Progenitor cell of endocrine pancreas (in vitro differentiated cells): ENCODE measurements at regions not wholly inside any gene's neighbourhood (a gene's known extent, or its start where the extent isn't known, plus 50 kb on each side); places are given as distances from the start of the nearest gene placed in this dataset.

Experiments
- DNase-seq: peaks from one replicate; pipeline ENCODE4 v3.0.0; 2021; ENCODE audit warnings: low spot score; ENCODE audit not compliant: unreplicated experiment
- H3K27ac Mint-ChIP-seq: 2 replicates; pipeline ENCODE4 v1.8.0; 2021; ENCODE audit warnings: mild to moderate bottlenecking, moderate library complexity, mixed read lengths
- H3K27me3 Mint-ChIP-seq: 2 replicates; pipeline ENCODE4 v1.8.0; 2021; ENCODE audit warnings: mixed read lengths
- H3K36me3 Mint-ChIP-seq: 2 replicates; pipeline ENCODE4 v1.8.0; 2022; ENCODE audit warnings: mixed read lengths; ENCODE audit not compliant: insufficient read depth
- H3K4me1 Mint-ChIP-seq: 2 replicates; pipeline ENCODE4 v1.8.0; 2021; ENCODE audit warnings: low read depth, mixed read lengths
- H3K4me3 Mint-ChIP-seq: 2 replicates; pipeline ENCODE4 v1.8.0; 2021; ENCODE audit warnings: low read depth, mild to moderate bottlenecking, moderate library complexity, mixed read lengths
- H3K9me3 Mint-ChIP-seq: 2 replicates; pipeline ENCODE4 v1.8.0; 2021; ENCODE audit warnings: low read depth, mixed read lengths
- TF ChIP-seq, protein P1 (sequence below): fragments of 200-600 bp; sonication (generic); IDR thresholded peaks from one replicate; pipeline ENCODE4 v1.5.0; 2021; ENCODE audit warnings: antibody characterized with exemption, mild to moderate bottlenecking; ENCODE audit not compliant: unreplicated experiment

DNA sequence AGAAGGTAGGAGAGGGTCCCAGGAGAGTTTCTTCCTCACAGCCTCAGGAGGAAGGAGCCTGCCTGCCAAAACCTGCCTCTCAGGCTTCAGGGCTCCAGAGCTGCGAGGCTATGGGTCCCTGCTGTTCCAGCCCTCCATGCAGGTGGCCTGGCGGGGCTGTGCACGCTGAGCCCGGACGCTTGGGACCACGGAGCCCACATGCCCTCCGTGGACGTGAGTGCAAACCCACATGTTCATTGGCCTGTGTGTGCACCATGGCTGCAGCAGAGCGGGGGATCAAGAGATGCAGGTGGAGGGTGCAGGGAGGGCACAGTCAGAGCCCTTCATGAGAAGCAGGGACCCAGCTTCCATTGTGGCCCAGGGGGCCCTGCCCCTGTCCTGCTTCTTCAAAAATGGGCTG, 287.3 kb downstream of the IRX2 start:
- Mint-ChIP-seq H3K36me3 (no peaks in the 10 kb centered on the region), H3K4me1 (no peaks in the 10 kb centered on the region), H3K27ac (no peak overlapping the region)

DNA sequence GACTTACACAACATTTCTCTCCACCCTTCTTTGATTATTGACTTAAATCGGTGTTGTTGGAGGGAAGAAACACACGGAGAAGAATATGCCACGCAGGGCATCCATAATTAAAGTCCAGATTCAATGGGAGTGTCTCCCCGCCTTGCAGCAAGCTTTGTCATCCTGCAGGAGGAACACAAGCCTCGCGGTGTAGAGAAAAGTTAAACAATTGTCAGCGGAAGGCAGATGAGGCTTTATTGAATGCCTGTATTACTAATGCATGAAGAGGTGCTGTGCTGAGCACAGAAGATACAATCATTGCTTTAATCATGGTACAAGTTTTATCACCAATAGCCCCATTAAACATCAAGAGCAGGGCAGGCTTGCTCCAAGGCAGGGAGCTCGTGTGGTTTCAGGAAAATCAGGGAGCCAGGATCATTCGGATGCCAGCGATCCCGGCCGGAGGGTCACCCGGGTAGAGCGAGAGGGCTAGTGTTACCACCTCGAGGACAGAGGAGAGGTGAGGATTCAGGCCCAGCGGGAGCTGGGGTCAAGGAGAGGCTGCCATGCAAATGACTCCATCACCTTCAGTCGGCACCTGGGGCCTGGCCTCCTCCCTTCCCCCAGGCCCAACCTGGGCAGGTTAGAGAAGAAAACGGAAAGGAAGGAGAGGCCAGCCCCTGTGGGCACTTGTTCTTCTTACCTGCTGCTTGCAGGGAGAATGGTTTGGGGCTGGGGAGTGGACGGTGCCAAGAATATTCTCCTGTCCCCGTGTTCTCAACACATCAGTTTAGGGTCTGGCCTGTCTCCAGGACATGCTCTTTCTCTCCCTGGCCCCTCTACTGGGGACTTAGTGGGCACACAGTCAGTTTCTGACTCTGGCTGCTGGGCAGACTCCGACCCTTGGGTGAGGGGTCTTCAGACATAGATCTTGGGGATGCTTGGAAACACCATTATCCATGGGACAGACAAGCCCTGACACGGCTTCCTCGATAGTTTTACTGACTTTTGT, 289.5 kb downstream of the IRX2 start:
- no peak overlapping the region for H3K27ac Mint-ChIP-seq
- peaks cover 94% of the 10 kb centered on the region for H3K27me3 Mint-ChIP-seq
- H3K9me3 Mint-ChIP-seq: no peaks in the 10 kb centered on the region
- no peak for DNase-seq
- no peaks in the 10 kb centered on the region for H3K36me3 Mint-ChIP-seq
- H3K4me1 Mint-ChIP-seq: no peaks in the 10 kb centered on the region
- H3K4me3 Mint-ChIP-seq: no peak overlapping the region
- TF ChIP-seq, protein P1, sequence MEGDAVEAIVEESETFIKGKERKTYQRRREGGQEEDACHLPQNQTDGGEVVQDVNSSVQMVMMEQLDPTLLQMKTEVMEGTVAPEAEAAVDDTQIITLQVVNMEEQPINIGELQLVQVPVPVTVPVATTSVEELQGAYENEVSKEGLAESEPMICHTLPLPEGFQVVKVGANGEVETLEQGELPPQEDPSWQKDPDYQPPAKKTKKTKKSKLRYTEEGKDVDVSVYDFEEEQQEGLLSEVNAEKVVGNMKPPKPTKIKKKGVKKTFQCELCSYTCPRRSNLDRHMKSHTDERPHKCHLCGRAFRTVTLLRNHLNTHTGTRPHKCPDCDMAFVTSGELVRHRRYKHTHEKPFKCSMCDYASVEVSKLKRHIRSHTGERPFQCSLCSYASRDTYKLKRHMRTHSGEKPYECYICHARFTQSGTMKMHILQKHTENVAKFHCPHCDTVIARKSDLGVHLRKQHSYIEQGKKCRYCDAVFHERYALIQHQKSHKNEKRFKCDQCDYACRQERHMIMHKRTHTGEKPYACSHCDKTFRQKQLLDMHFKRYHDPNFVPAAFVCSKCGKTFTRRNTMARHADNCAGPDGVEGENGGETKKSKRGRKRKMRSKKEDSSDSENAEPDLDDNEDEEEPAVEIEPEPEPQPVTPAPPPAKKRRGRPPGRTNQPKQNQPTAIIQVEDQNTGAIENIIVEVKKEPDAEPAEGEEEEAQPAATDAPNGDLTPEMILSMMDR: no peak

More for the DNA sequence above, 287.3 kb downstream of the IRX2 start:
- H3K4me3 Mint-ChIP-seq: no peak overlapping the region
- no peak for DNase-seq
- H3K27me3 Mint-ChIP-seq: peaks cover 93% of the 10 kb centered on the region
- H3K9me3 Mint-ChIP-seq: no peaks in the 10 kb centered on the region
- TF ChIP-seq, protein P1: no peak

DNA sequence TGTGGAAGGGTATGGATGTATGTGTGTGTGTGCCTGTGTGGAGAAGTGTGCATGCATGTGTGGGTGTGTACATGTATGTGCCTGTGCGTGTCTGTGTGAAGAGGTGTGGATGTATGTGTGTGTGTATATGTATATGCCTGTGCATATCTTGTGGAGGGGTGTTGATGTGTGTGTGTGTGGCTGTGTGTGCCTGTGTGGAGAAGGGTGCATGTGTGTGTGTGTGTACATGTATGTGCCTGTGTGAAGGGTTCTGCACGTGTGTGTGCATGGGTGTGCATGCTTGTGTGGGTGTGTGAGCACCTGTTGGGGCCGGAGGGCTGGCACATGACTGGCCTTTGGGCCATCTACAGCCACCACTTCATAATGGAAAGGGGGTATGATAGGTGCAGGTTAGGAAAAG, 291.4 kb downstream of the IRX2 start:
- DNase-seq: no peak
- TF ChIP-seq, protein P1: no peak
- no peak overlapping the region for H3K27ac Mint-ChIP-seq
- peaks cover 82% of the 10 kb centered on the region for H3K27me3 Mint-ChIP-seq
- H3K4me1 Mint-ChIP-seq: no peaks in the 10 kb centered on the region
- no peak overlapping the region for H3K4me3 Mint-ChIP-seq
- H3K36me3 Mint-ChIP-seq: no peaks in the 10 kb centered on the region
- no peaks in the 10 kb centered on the region for H3K9me3 Mint-ChIP-seq

DNA sequence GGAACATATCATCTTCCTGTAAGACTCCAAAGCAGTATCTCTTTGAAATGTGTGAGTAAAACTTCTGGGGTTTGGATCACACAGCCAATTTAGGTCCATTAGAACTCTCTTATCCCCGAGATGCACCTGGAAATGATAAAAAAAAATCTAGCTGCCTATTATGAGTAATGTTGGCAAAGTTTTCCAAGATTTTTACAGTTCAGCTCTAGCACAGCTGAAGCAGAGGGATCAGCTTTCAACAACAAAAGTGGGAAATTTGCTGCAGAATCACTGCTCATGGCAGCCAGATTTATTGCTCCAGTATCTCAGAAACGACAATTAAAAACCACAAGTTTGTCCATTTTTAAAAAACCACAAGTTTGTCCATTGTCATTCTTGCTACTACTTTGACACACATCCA, 292.2 kb downstream of the IRX2 start:
- TF ChIP-seq, protein P1: no peak
- Mint-ChIP-seq H3K27me3 (peaks cover 74% of the 10 kb centered on the region), H3K27ac (no peak overlapping the region), H3K4me1 (no peaks in the 10 kb centered on the region), H3K9me3 (no peaks in the 10 kb centered on the region), H3K4me3 (no peak overlapping the region), H3K36me3 (no peaks in the 10 kb centered on the region)
- no peak for DNase-seq

DNA sequence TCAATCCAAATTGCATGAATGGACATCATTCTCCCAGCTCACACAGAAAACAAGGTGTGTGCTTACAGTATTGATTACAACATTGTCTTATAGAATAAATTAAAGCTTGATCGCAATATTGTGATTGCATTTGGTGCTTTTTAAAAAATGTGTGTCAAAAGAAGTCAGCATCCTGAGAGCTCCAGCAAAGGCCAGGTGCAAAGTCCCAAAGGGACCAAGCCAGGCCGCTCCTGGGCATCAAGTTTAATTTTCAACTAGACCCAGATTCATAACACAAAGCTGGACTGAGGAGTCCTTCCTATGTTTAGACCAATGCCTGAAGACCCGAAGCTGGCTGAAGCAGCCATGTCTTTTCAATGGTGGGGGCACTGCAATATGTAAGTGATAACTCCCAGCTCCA, 295.6 kb downstream of the IRX2 start:
- TF ChIP-seq, protein P1: no peak
- Mint-ChIP-seq H3K9me3 (no peaks in the 10 kb centered on the region), H3K36me3 (no peaks in the 10 kb centered on the region), H3K4me1 (no peaks in the 10 kb centered on the region), H3K27ac (no peak overlapping the region), H3K27me3 (peaks cover 57% of the 10 kb centered on the region), H3K4me3 (no peak overlapping the region)
- DNase-seq: no peak
